Nephron (organoid): ENCODE measurements at regions not wholly inside any gene's neighbourhood (a gene's known extent, or its start where the extent isn't known, plus 50 kb on each side); places are given as distances from the start of the nearest gene placed in this dataset.

Source experiments
- H3K27ac Mint-ChIP-seq, 3 experiments: 2 replicates each; pipeline ENCODE4 v1.8.0; 2020; ENCODE audit warnings: mixed read lengths in 3 of 3, mild to moderate bottlenecking in 2 of 3, moderate library complexity in 1 of 3
- H3K27me3 Mint-ChIP-seq: 2 replicates; pipeline ENCODE4 v1.8.0; 2021; ENCODE audit warnings: low read depth, mild to moderate bottlenecking, moderate library complexity, mixed read lengths
- H3K36me3 Mint-ChIP-seq: 2 replicates; pipeline ENCODE4 v1.8.0; 2020; ENCODE audit warnings: low read depth, mixed read lengths
- H3K4me1 Mint-ChIP-seq: 2 replicates; pipeline ENCODE4 v1.8.0; 2020; ENCODE audit warnings: mixed read lengths
- H3K4me3 Mint-ChIP-seq, 3 experiments: 2 replicates each; pipeline ENCODE4 v1.8.0; 2020; ENCODE audit warnings: mild to moderate bottlenecking in 3 of 3, mixed read lengths in 3 of 3, moderate library complexity in 2 of 3
- H3K9me3 Mint-ChIP-seq: 2 replicates; pipeline ENCODE4 v1.8.0; 2020; ENCODE audit warnings: mixed read lengths
- TF ChIP-seq, protein P1 (sequence below), 3 experiments: fragments of 200-600 bp; sonication (generic); IDR thresholded peaks; one replicate each; pipeline ENCODE4 v1.5.0; 2021; ENCODE audit warnings: antibody characterized with exemption in 3 of 3; ENCODE audit not compliant: unreplicated experiment in 3 of 3

DNA sequence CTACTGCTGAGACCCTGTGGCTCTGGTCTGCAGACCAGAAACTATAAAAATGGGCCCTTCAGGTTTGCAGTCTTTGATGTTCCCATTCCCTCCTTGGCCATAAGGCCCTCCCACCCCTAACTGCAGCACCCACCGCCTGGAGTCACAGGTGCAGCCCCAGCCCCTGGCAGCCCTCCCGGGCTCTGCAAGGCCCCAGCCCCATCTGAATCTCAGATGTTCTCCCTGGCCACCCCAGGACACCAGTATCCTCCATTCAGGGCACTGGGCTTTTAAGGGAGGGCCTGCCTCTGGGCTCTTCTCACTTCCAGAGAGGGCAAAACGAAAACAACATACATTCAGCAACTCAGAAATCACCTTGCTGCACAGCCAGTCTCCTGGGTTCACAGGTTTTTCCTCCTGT is 107.7 kb upstream of the RET start:
- peaks cover 6% of the 10 kb centered on the region for H3K27me3 Mint-ChIP-seq
- TF ChIP-seq, protein P1, sequence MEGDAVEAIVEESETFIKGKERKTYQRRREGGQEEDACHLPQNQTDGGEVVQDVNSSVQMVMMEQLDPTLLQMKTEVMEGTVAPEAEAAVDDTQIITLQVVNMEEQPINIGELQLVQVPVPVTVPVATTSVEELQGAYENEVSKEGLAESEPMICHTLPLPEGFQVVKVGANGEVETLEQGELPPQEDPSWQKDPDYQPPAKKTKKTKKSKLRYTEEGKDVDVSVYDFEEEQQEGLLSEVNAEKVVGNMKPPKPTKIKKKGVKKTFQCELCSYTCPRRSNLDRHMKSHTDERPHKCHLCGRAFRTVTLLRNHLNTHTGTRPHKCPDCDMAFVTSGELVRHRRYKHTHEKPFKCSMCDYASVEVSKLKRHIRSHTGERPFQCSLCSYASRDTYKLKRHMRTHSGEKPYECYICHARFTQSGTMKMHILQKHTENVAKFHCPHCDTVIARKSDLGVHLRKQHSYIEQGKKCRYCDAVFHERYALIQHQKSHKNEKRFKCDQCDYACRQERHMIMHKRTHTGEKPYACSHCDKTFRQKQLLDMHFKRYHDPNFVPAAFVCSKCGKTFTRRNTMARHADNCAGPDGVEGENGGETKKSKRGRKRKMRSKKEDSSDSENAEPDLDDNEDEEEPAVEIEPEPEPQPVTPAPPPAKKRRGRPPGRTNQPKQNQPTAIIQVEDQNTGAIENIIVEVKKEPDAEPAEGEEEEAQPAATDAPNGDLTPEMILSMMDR (IDR thresholded peaks at IDR 0.05; ENCODE audit: unreplicated experiment in 3 of 3): no peak
- no peaks in the 10 kb centered on the region for H3K36me3 Mint-ChIP-seq
- H3K4me3 Mint-ChIP-seq: no peak overlapping the region
- H3K4me1 Mint-ChIP-seq: no peaks in the 10 kb centered on the region
- no peak overlapping the region for H3K27ac Mint-ChIP-seq
- no peaks in the 10 kb centered on the region for H3K9me3 Mint-ChIP-seq

DNA sequence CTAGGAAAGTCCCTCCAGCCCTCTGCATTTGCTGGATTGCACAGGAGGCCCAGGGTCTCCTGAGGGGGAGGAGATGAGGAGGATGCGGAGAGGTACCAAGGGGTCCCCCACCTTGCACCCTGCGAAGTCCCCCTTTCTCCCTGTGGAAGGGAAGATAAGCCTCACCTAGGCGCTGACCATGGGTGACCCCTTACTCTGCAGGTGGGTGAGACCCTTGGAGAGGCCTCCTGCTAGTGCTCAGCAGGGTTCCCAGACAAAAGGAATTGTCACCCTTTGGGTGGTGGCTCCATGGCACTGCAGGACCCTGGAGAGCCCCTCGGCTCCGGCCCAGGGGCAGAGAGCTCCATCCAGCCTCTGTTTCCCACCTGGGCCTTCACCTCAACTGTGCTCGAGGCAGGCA is 107.0 kb upstream of the RET start:
- TF ChIP-seq, protein P1 (IDR thresholded peaks at IDR 0.05; ENCODE audit: unreplicated experiment in 3 of 3): no peak
- peaks cover 8% of the 10 kb centered on the region for H3K27me3 Mint-ChIP-seq
- H3K9me3 Mint-ChIP-seq: no peaks in the 10 kb centered on the region
- H3K4me3 Mint-ChIP-seq: no peak overlapping the region
- H3K36me3 Mint-ChIP-seq: no peaks in the 10 kb centered on the region
- H3K4me1 Mint-ChIP-seq: no peaks in the 10 kb centered on the region
- no peak overlapping the region for H3K27ac Mint-ChIP-seq

DNA sequence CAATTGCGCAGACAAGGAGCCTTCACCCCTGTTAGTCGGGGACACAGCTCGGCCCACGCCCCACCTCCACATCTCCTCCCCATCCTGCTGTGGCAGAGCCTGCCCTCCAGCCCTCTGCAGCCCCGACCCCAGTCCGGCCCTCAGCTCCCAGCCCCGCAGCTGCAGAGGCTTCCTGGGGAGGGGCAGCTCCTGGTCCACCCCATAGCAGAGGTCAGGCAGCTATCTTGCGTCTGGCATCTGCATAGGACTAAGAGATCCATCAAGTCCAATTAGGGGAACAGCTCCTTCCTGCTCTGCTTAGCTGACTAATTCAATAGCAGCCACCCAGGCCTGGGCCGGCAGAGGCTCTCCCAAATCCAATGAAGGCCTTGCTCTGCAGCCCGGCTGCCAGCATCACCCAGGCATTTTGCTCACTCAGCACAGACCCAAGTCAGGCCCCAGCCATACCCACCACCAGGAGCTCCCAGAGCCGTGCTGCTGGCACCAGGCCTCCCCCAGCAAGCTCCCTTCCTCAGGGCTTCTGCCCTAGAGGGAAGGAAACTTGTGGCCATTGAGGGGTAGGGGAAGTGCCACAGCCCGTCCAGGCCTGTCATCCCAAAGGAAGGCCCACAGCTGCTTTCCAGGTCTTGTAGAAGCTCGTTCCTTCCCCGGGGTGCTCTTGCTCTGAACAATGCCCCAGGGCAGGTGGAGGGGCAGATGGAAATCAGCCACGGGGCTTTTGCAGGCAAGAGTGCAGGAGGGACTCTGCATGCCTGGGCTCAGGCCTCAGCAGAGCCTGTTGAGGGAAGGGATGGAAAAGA is 106.2 kb upstream of the RET start:
- H3K4me1 Mint-ChIP-seq: no peaks in the 10 kb centered on the region
- TF ChIP-seq, protein P1 (IDR thresholded peaks at IDR 0.05; ENCODE audit: unreplicated experiment in 3 of 3): no peak
- H3K9me3 Mint-ChIP-seq: no peaks in the 10 kb centered on the region
- H3K36me3 Mint-ChIP-seq: no peaks in the 10 kb centered on the region
- H3K4me3 Mint-ChIP-seq: no peak overlapping the region
- peaks cover 8% of the 10 kb centered on the region for H3K27me3 Mint-ChIP-seq
- no peak overlapping the region for H3K27ac Mint-ChIP-seq

DNA sequence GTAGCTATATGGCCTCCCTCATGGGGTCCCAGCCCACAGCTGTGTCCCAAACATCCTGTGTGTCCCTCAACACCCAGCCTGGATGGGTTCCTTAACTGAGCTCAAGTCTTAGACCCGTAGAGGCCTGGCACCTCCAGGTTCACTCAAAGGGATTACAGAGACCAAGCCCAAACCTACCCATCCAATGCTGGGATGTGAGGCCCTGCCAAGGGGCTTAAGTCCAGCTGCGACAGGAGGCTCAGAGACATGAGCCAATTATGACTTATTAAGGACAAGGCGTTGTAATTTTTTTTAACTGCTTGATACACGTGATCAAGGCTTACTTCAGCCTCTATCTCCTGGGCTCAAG is 105.6 kb upstream of the RET start:
- Mint-ChIP-seq H3K4me1 (no peaks in the 10 kb centered on the region), H3K4me3 (no peak overlapping the region), H3K36me3 (no peaks in the 10 kb centered on the region), H3K27ac (no peak overlapping the region), H3K9me3 (no peaks in the 10 kb centered on the region), H3K27me3 (peaks cover 8% of the 10 kb centered on the region)
- TF ChIP-seq, protein P1 (IDR thresholded peaks at IDR 0.05; ENCODE audit: unreplicated experiment in 3 of 3): no peak

DNA sequence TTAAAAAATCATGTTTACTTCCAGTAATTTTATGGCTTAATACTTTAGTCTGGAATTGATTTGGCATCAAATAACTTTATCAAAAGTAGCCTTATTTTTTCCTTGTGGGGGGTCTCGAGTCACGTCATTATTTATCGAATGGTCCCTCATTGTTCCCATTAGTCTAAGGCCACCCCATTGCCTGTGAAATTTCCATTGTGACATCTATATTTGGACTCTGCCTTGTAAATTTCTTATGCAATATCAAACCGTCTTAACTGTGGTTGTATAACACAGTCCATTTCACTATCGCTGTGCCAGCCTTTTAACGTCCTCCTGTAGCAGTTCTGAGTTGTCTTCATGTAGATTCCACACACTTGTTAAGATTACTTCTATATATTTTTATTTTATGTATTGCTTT is 103.9 kb upstream of the RET start:
- Mint-ChIP-seq H3K36me3 (no peaks in the 10 kb centered on the region), H3K4me3 (no peak overlapping the region), H3K27me3 (peaks cover 8% of the 10 kb centered on the region), H3K9me3 (no peaks in the 10 kb centered on the region), H3K4me1 (no peaks in the 10 kb centered on the region), H3K27ac (no peak overlapping the region)
- TF ChIP-seq, protein P1 (IDR thresholded peaks at IDR 0.05; ENCODE audit: unreplicated experiment in 3 of 3): no peak

DNA sequence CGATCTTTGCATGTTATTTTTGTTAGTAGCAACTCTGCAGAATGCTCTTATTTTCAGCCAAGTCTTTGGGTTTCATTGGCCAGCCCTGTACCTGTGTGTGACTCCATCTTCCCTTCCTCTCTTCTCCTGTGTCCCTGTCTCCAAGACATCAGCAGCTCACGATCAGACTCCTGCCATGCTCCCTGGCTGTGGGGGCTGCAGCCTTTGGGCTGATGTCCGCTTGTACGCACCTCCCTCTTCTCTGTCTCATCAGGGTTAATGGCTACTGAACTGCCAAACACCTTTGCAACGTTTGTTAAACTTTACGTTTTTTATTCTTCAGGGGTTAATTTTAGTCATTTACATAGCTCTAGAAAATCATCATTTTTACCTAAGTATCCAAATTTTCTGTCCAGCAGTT is 103.5 kb upstream of the RET start:
- Mint-ChIP-seq H3K4me1 (no peaks in the 10 kb centered on the region), H3K27ac (no peak overlapping the region), H3K36me3 (no peaks in the 10 kb centered on the region), H3K4me3 (no peak overlapping the region), H3K9me3 (no peaks in the 10 kb centered on the region), H3K27me3 (peaks cover 8% of the 10 kb centered on the region)
- TF ChIP-seq, protein P1 (IDR thresholded peaks at IDR 0.05; ENCODE audit: unreplicated experiment in 3 of 3): no peak
